ENCODE measurements at regions not wholly inside any gene's neighbourhood (a gene's known extent, or its start where the extent isn't known, plus 50 kb on each side); places are given as distances from the start of the nearest gene placed in this dataset.

GRCh38 chr11:127607487-127608085, 607.0 kb upstream of the KIRREL3 start:
- ChIA-PET POLR2A (interaction anchor here (0.5 kb wide), 1 partner anchor 22 kb away, joined by 3 read pairs; no protein-coding TSS in a partner anchor), CTCF (ENCODE audit: unreplicated experiment) (no interaction called here)
- BruUV-seq (replicated peaks) = no TSS peak

GRCh38 chr11:127601578-127601977, 601.0 kb upstream of the KIRREL3 start:
- no peaks in the 10 kb centered on the region for H4K20me1 ChIP-seq (ENCODE audit: insufficient read depth, low read length)
- H3K9me2 ChIP-seq (ENCODE audit: insufficient read depth, low read length) = no peaks in the 10 kb centered on the region
- no peak for DNase-seq (ENCODE audit: low spot score)
- ChIA-PET CTCF (ENCODE audit: unreplicated experiment) (no interaction called here), POLR2A (no interaction called here)
- intact Hi-C loops (cut with micrococcal nuclease; ENCODE audit: unreplicated experiment) = no loop called here
- no peak overlapping the region for H3K27ac ChIP-seq (ENCODE audit: low read depth, low read length, poor library complexity, severe bottlenecking)
- BruUV-seq (replicated peaks) = no TSS peak
- H3K4me2 ChIP-seq (ENCODE audit: low read length) = no peak overlapping the region
- no peak overlapping the region for H3K4me3 ChIP-seq (ENCODE audit: low read depth, low read length, poor library complexity, severe bottlenecking)
- TF ChIP-seq EZH2phosphoT487 (IDR thresholded peaks at IDR 0.05; ENCODE audit: borderline replicate concordance, low read depth, low read length) (no peak), CTCF (conservative IDR thresholded peaks at IDR 0.05; ENCODE audit: low read length) (no peak)
- H3K79me2 ChIP-seq (ENCODE audit: insufficient read depth, low read depth, low read length) = no peaks in the 10 kb centered on the region
- no peaks in the 10 kb centered on the region for H3K4me1 ChIP-seq (ENCODE audit: insufficient read depth, low read length, poor library complexity, severe bottlenecking)
- no peak overlapping the region for H2AFZ ChIP-seq (ENCODE audit: low read length)
- no peaks in the 10 kb centered on the region for H3K36me3 ChIP-seq (ENCODE audit: insufficient read depth, low read length)
- no peaks in the 10 kb centered on the region for H3K9me3 ChIP-seq (ENCODE audit: low read length)

More at GRCh38 chr11:127607487-127608085, 607.0 kb upstream of the KIRREL3 start:
- intact Hi-C loops (cut with micrococcal nuclease; ENCODE audit: unreplicated experiment) = no loop called here
- no peak overlapping the region for H3K4me3 ChIP-seq (ENCODE audit: low read depth, low read length, poor library complexity, severe bottlenecking)
- H3K4me1 ChIP-seq (ENCODE audit: insufficient read depth, low read length, poor library complexity, severe bottlenecking) = no peaks in the 10 kb centered on the region
- H3K9me3 ChIP-seq (ENCODE audit: low read length) = no peaks in the 10 kb centered on the region
- H3K4me2 ChIP-seq (ENCODE audit: low read length) = no peak overlapping the region
- H2AFZ ChIP-seq (ENCODE audit: low read length) = no peak overlapping the region
- H3K9me2 ChIP-seq (ENCODE audit: insufficient read depth, low read length) = no peaks in the 10 kb centered on the region
- no peaks in the 10 kb centered on the region for H3K79me2 ChIP-seq (ENCODE audit: insufficient read depth, low read depth, low read length)
- no peak overlapping the region for H3K27ac ChIP-seq (ENCODE audit: low read depth, low read length, poor library complexity, severe bottlenecking)
- no peaks in the 10 kb centered on the region for H4K20me1 ChIP-seq (ENCODE audit: insufficient read depth, low read length)
- no peak for DNase-seq (ENCODE audit: low spot score)
- no peak for TF ChIP-seq EZH2phosphoT487 (IDR thresholded peaks at IDR 0.05; ENCODE audit: borderline replicate concordance, low read depth, low read length)
- TF ChIP-seq CTCF (conservative IDR thresholded peaks at IDR 0.05; ENCODE audit: low read length) = no peak
- H3K36me3 ChIP-seq (ENCODE audit: insufficient read depth, low read length) = no peaks in the 10 kb centered on the region

GRCh38 chr11:127600674-127601073, 600.1 kb upstream of the KIRREL3 start:
- intact Hi-C loops (cut with micrococcal nuclease; ENCODE audit: unreplicated experiment) = no loop called here

More at GRCh38 chr11:127600674-127601073, 600.1 kb upstream of the KIRREL3 start:
- Histone ChIP-seq H3K4me3 (ENCODE audit: low read depth, low read length, poor library complexity, severe bottlenecking) (no peak overlapping the region), H3K79me2 (ENCODE audit: insufficient read depth, low read depth, low read length) (no peaks in the 10 kb centered on the region), H2AFZ (ENCODE audit: low read length) (no peak overlapping the region), H3K36me3 (ENCODE audit: insufficient read depth, low read length) (no peaks in the 10 kb centered on the region), H3K9me3 (ENCODE audit: low read length) (no peaks in the 10 kb centered on the region), H3K27ac (ENCODE audit: low read depth, low read length, poor library complexity, severe bottlenecking) (no peak overlapping the region), H3K4me2 (ENCODE audit: low read length) (no peak overlapping the region), H4K20me1 (ENCODE audit: insufficient read depth, low read length) (no peaks in the 10 kb centered on the region), H3K9me2 (ENCODE audit: insufficient read depth, low read length) (no peaks in the 10 kb centered on the region), H3K4me1 (ENCODE audit: insufficient read depth, low read length, poor library complexity, severe bottlenecking) (no peaks in the 10 kb centered on the region)
- TF ChIP-seq CTCF (conservative IDR thresholded peaks at IDR 0.05; ENCODE audit: low read length) (no peak), EZH2phosphoT487 (IDR thresholded peaks at IDR 0.05; ENCODE audit: borderline replicate concordance, low read depth, low read length) (no peak)
- ChIA-PET POLR2A (no interaction called here), CTCF (ENCODE audit: unreplicated experiment) (no interaction called here)
- DNase-seq (ENCODE audit: low spot score) = no peak
- no TSS peak for BruUV-seq (replicated peaks)
